ENCODE measurements at regions not wholly inside any gene's neighbourhood (a gene's known extent, or its start where the extent isn't known, plus 50 kb on each side); places are given as distances from the start of the nearest gene placed in this dataset.

- ChIA-PET CTCF (no interaction called here), POLR2A (ENCODE audit: low non-redundant PET) (no interaction called here)
- H3K4me3 ChIP-seq (ENCODE audit: low read depth, low read length, poor library complexity, severe bottlenecking), result no peak overlapping the region
- no peaks in the 10 kb centered on the region for H3K36me3 ChIP-seq (ENCODE audit: insufficient read depth, low read length, poor library complexity, severe bottlenecking)
- H3K27me3 ChIP-seq (replicated peaks; ENCODE audit: insufficient read depth, low read depth, low read length, poor library complexity), result no peaks in the 10 kb centered on the region
- BruUV-seq (replicated peaks), result no TSS peak
- DNase-seq (ENCODE audit: low spot score), result no peak
- H3K4me1 ChIP-seq (ENCODE audit: insufficient read depth, low read length, poor library complexity, severe bottlenecking), result no peaks in the 10 kb centered on the region
- H3K9me3 ChIP-seq (ENCODE audit: low read depth, low read length, poor library complexity, severe bottlenecking), result no peaks in the 10 kb centered on the region
- intact Hi-C loops (cut with micrococcal nuclease; ENCODE audit: unreplicated experiment), result no loop called here
- no peak overlapping the region for H3K27ac ChIP-seq (ENCODE audit: low read depth, low read length, poor library complexity, severe bottlenecking)
- TF ChIP-seq CTCF (conservative IDR thresholded peaks at IDR 0.05; ENCODE audit: low read depth, low read length), result no peak
- no peak for TF ChIP-seq EZH2 (IDR thresholded peaks at IDR 0.05; ENCODE audit: borderline replicate concordance, low read depth, low read length, poor library complexity, severe bottlenecking)
Observed at GRCh38 chr4:136056748-136057147, 1475.5 kb downstream of the PCDH18 start.

GRCh38 chr4:136055360-136055759 lies 1476.9 kb downstream of the PCDH18 start:
- Histone ChIP-seq H3K4me1 (ENCODE audit: insufficient read depth, low read length, poor library complexity, severe bottlenecking) (no peaks in the 10 kb centered on the region), H3K27ac (ENCODE audit: low read depth, low read length, poor library complexity, severe bottlenecking) (no peak overlapping the region), H3K36me3 (ENCODE audit: insufficient read depth, low read length, poor library complexity, severe bottlenecking) (no peaks in the 10 kb centered on the region), H3K27me3 (replicated peaks; ENCODE audit: insufficient read depth, low read depth, low read length, poor library complexity) (no peaks in the 10 kb centered on the region), H3K9me3 (ENCODE audit: low read depth, low read length, poor library complexity, severe bottlenecking) (no peaks in the 10 kb centered on the region), H3K4me3 (ENCODE audit: low read depth, low read length, poor library complexity, severe bottlenecking) (no peak overlapping the region)
- BruUV-seq (replicated peaks), result no TSS peak
- CTCF ChIA-PET, result interaction anchor here (0.7 kb wide), 1 partner anchor 582 kb away, joined by 3 read pairs; no protein-coding TSS in a partner anchor
- TF ChIP-seq EZH2 (IDR thresholded peaks at IDR 0.05; ENCODE audit: borderline replicate concordance, low read depth, low read length, poor library complexity, severe bottlenecking), result no peak
- no peak for TF ChIP-seq CTCF (conservative IDR thresholded peaks at IDR 0.05; ENCODE audit: low read depth, low read length)
- POLR2A ChIA-PET (ENCODE audit: low non-redundant PET), result no interaction called here
- intact Hi-C loops (cut with micrococcal nuclease; ENCODE audit: unreplicated experiment), result no loop called here
- no peak for DNase-seq (ENCODE audit: low spot score)

GRCh38 chr4:136036744-136037143 lies 1495.5 kb downstream of the PCDH18 start:
- DNase-seq (ENCODE audit: low spot score), result peak; percentile 20
- Histone ChIP-seq H3K27ac (ENCODE audit: low read depth, low read length, poor library complexity, severe bottlenecking) (no peak overlapping the region), H3K4me1 (ENCODE audit: insufficient read depth, low read length, poor library complexity, severe bottlenecking) (no peaks in the 10 kb centered on the region), H3K27me3 (replicated peaks; ENCODE audit: insufficient read depth, low read depth, low read length, poor library complexity) (no peaks in the 10 kb centered on the region), H3K4me3 (ENCODE audit: low read depth, low read length, poor library complexity, severe bottlenecking) (no peak overlapping the region), H3K36me3 (ENCODE audit: insufficient read depth, low read length, poor library complexity, severe bottlenecking) (no peaks in the 10 kb centered on the region), H3K9me3 (ENCODE audit: low read depth, low read length, poor library complexity, severe bottlenecking) (no peaks in the 10 kb centered on the region)
- POLR2A ChIA-PET (ENCODE audit: low non-redundant PET), result no interaction called here
- CTCF ChIA-PET, result no interaction called here
- BruUV-seq (replicated peaks), result no TSS peak
- intact Hi-C loops (cut with micrococcal nuclease; ENCODE audit: unreplicated experiment), result no loop called here
- TF ChIP-seq CTCF (conservative IDR thresholded peaks at IDR 0.05; ENCODE audit: low read depth, low read length), result no peak
- no peak for TF ChIP-seq EZH2 (IDR thresholded peaks at IDR 0.05; ENCODE audit: borderline replicate concordance, low read depth, low read length, poor library complexity, severe bottlenecking)

Data from A673 (cell line).